IPS-20b (cell line): ENCODE measurements at regions not wholly inside any gene's neighbourhood (a gene's known extent, or its start where the extent isn't known, plus 50 kb on each side); places are given as distances from the start of the nearest gene placed in this dataset.

Source experiments
- H3K27ac ChIP-seq: one replicate; pipeline ENCODE4 v1.5.1; 2013; ENCODE audit warnings: low read length
- H3K27me3 ChIP-seq: 2 replicates; pipeline ENCODE4 v1.6.1; 2013; ENCODE audit warnings: mild to moderate bottlenecking, low read length, inconsistent platforms; ENCODE audit not compliant: insufficient read depth
- H3K36me3 ChIP-seq: 2 replicates; pipeline ENCODE4 v1.6.1; 2013; ENCODE audit warnings: low read depth, mild to moderate bottlenecking, inconsistent platforms, low read length, moderate library complexity; ENCODE audit not compliant: insufficient read depth
- H3K4me1 ChIP-seq: 2 replicates; pipeline ENCODE4 v1.6.1; 2013; ENCODE audit warnings: mild to moderate bottlenecking, control low read depth, inconsistent platforms, low read length, moderate library complexity; ENCODE audit not compliant: insufficient read depth
- H3K4me3 ChIP-seq: 2 replicates; pipeline ENCODE4 v1.5.1; 2013; ENCODE audit warnings: mild to moderate bottlenecking, low read length, inconsistent platforms
- H3K9ac ChIP-seq: 2 replicates; pipeline ENCODE4 v1.6.1; 2013; ENCODE audit warnings: low read depth, mild to moderate bottlenecking, inconsistent platforms, low read length, moderate library complexity
- H3K9me3 ChIP-seq: 2 replicates; pipeline ENCODE4 v1.6.1; 2013; ENCODE audit warnings: mild to moderate bottlenecking, low read depth, low read length, inconsistent platforms; ENCODE audit not compliant: insufficient read depth

DNA sequence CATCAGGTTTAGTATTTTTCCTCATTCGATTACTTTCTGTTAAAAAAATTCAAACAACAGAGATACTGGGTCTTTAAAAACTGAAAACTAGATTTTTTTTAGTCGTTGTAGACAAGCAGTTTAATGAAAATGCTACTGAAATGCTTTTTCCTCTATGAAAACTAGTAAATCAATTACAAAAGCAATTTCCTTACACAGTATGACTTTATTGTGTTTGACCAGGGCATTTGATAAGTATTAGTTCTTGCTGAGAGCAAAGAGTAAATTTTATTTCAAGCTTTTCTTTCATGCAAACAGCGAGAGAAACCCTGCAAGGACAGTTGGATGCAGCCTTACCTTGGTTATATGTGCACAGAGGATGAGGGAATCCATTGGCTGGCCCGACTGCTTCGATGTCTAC lies 308.5 kb downstream of the MAT2B start:
- Histone ChIP-seq H3K27ac (no peak overlapping the region), H3K36me3 (no peaks in the 10 kb centered on the region), H3K4me3 (no peak overlapping the region), H3K9me3 (no peaks in the 10 kb centered on the region), H3K9ac (no peak overlapping the region), H3K27me3 (no peaks in the 10 kb centered on the region), H3K4me1 (no peaks in the 10 kb centered on the region)

DNA sequence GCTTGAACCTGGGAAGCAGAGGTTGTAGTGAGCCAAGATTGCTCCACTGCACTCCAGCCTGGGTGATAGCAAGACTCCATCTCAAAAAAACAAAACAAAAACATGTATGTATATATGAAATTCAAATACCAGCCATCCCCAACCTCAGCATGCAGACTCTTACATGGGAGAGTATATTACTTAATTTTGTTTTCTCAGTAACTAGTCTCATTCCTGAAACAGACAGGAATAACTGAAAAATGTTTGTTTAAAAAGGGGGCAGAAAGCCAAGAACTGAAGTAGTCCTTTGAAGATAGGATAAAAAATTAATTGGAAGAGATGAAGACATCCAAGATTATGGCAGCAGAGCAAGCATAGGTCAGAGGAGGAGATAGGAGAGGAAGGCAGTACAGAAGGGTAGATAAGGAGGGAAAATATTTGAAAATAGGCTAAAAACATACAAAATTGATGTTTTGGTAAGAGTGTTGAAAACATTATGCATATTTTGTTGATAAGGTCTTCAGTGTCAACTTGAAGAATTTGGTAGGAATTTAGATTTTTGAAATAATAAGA lies 309.9 kb downstream of the MAT2B start:
- Histone ChIP-seq H3K9me3 (no peaks in the 10 kb centered on the region), H3K27me3 (no peaks in the 10 kb centered on the region), H3K36me3 (no peaks in the 10 kb centered on the region), H3K9ac (no peak overlapping the region), H3K4me1 (no peaks in the 10 kb centered on the region), H3K27ac (no peak overlapping the region), H3K4me3 (no peak overlapping the region)

DNA sequence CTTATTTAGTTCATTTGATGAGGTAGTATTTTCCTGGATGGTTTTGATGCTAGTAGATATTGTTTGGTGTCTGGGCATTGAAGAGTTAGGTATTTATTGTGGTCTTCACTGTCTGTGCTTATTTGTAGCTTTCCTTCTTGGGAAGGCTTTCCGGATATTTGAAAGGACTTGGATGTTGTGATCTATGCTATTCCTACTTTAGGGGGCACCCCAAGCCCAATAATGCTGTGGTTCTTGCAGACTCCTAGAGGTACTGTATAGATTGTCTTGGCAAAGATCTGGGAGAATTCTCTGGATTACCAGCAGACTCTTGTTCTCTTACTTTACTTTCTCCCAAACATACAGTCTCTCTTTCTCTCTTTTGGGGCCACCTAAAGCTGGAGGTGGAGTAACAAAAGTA lies 315.7 kb downstream of the MAT2B start:
- H3K4me1 ChIP-seq = no peaks in the 10 kb centered on the region
- H3K9ac ChIP-seq = no peak overlapping the region
- H3K36me3 ChIP-seq = no peaks in the 10 kb centered on the region
- no peak overlapping the region for H3K27ac ChIP-seq
- no peaks in the 10 kb centered on the region for H3K9me3 ChIP-seq
- H3K4me3 ChIP-seq = no peak overlapping the region
- no peaks in the 10 kb centered on the region for H3K27me3 ChIP-seq

DNA sequence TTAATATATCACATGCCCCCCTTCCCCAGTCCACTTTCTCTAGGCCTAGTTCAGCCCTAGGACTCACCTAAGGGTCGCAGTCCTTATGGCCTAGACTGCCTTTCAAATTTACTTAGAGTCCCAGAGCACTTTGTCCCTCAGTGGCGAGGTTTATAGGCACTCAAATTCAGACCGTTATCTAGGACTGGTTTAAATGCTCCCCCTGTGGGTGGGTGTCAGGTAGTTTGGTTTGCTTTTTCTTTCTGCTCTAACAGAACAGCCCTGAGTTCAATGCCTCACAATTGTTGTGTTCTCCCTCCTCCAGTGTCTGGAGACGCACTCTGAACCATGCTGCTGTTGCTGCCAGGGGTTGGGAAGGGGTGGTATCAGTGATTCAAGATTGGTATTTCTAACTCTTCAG lies 317.1 kb downstream of the MAT2B start:
- no peak overlapping the region for H3K4me3 ChIP-seq
- no peaks in the 10 kb centered on the region for H3K4me1 ChIP-seq
- H3K27ac ChIP-seq = no peak overlapping the region
- no peaks in the 10 kb centered on the region for H3K9me3 ChIP-seq
- no peak overlapping the region for H3K9ac ChIP-seq
- no peaks in the 10 kb centered on the region for H3K27me3 ChIP-seq
- no peaks in the 10 kb centered on the region for H3K36me3 ChIP-seq

DNA sequence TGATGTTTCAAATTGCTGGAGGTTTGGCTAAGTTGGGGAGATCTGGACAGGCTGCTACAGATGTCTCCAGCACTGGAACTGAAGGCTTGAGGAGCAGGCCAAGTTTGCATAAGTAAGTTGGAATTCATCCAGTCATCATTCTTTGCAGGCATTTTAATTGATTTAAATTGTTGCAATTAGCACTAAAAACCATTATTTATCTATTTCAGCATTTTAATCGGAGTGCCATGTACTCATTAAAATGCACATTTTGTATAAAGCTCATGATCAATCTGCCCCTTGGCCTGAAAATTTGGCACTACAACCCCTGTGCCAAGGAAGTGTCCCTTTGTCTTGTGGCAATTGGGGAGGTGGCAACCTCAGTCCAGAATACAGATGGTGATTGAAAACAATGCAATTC lies 320.2 kb downstream of the MAT2B start:
- Histone ChIP-seq H3K9me3 (no peaks in the 10 kb centered on the region), H3K27ac (no peak overlapping the region), H3K4me1 (no peaks in the 10 kb centered on the region), H3K27me3 (no peaks in the 10 kb centered on the region), H3K4me3 (no peak overlapping the region), H3K9ac (no peak overlapping the region), H3K36me3 (no peaks in the 10 kb centered on the region)

DNA sequence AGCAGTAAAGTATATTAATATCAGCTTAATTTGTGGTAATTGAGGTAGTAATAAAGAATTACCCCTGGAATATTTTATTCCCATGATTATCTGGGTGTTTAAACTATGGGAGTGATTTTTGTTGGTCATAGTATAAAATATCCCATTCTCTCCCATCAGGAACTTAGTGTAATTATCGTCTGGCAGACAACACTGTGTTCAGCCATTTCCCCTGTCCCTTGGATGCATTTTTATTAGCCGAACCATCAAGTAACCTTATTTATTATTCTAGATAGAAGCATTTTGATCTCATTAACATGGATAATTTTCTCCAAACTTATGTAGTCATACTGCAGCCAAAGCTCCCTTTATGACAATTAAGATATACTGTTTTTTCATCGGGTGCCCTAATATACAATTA lies 320.8 kb downstream of the MAT2B start:
- H3K27ac ChIP-seq = no peak overlapping the region
- H3K4me1 ChIP-seq = no peaks in the 10 kb centered on the region
- no peak overlapping the region for H3K4me3 ChIP-seq
- no peaks in the 10 kb centered on the region for H3K9me3 ChIP-seq
- H3K27me3 ChIP-seq = no peaks in the 10 kb centered on the region
- no peak overlapping the region for H3K9ac ChIP-seq
- H3K36me3 ChIP-seq = no peaks in the 10 kb centered on the region

DNA sequence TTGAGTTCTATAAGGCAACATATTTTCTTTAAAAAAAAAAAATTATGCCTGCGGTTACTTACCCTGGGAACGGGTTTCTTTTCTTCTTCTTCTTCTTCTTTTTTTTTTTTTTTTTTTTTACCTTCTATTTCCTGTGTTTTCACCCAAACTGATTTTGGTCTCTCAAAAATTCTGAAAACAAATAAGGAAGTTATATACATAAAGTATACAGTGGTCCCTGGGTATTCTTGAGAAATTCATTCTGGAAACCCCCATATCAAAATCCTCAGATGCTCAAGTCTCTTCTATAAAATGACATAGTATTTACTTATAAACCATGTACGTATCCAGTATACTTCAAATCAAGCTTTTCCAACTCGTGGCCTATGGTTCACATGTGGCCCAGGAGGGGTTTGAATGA lies 326.7 kb downstream of the MAT2B start:
- H3K9me3 ChIP-seq = no peaks in the 10 kb centered on the region
- H3K4me1 ChIP-seq = no peaks in the 10 kb centered on the region
- H3K9ac ChIP-seq = no peak overlapping the region
- H3K27me3 ChIP-seq = no peaks in the 10 kb centered on the region
- no peak overlapping the region for H3K4me3 ChIP-seq
- no peak overlapping the region for H3K27ac ChIP-seq
- H3K36me3 ChIP-seq = no peaks in the 10 kb centered on the region

DNA sequence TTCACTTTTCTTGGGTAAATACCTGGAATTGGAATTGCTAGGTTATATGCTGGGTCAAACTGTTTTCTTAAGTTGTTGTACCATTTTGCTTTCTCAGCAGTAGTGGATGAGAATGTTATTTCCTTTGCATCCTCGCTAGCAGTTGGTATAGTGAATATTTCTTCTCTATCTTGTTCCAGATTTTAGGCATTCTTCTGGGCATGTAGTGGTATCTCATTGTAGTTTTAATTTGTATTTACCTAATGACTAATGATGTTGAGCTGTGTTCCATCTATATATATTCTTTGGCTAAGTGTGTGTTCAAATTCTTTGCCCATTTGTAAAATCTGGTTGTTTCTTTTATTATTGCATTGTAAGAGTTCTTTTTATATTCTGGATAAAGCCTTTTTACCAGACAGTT lies 333.3 kb downstream of the MAT2B start:
- no peaks in the 10 kb centered on the region for H3K4me1 ChIP-seq
- no peaks in the 10 kb centered on the region for H3K27me3 ChIP-seq
- H3K27ac ChIP-seq = no peak overlapping the region
- no peak overlapping the region for H3K4me3 ChIP-seq
- H3K9ac ChIP-seq = no peak overlapping the region
- H3K36me3 ChIP-seq = no peaks in the 10 kb centered on the region
- H3K9me3 ChIP-seq = no peaks in the 10 kb centered on the region

DNA sequence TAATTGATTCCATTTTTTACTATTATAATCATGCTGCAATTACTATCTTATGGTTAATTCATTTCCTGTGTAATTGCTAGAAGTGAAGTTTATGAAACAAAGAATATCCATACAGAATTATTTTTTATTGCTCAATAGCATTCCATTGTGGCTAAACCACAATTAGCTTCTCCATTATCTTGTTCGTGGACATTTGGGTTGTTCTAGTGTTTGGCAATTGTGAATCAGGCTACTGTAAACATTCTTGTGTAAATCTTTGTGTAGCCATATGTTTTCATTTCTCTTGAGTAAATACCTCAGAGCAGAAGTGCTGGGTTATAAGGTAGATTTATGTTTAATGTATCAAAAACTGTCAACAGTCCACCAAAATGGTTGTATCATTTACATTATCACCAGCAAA lies 341.1 kb downstream of the MAT2B start:
- Histone ChIP-seq H3K4me1 (no peaks in the 10 kb centered on the region), H3K27ac (no peak overlapping the region), H3K4me3 (no peak overlapping the region), H3K27me3 (no peaks in the 10 kb centered on the region), H3K36me3 (no peaks in the 10 kb centered on the region), H3K9me3 (no peaks in the 10 kb centered on the region), H3K9ac (no peak overlapping the region)

DNA sequence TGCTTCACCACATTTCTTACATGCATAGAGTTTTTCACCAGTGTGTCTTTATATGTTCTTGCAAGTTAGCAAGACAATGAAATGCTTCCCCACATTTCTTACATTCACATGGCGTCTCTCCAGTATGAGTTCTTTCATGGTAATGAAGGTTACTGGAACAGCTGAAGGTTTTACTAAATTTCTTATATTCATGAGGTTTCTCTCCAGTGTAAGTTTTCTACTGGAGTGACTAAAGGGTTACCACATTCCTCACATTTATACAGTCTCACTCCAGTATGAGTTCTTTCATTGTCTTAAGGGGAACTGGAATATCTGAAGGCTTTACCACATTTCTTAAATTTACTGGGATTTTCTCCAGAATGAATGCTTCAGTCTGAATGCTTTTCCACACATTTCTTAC lies 350.3 kb downstream of the MAT2B start:
- H3K4me3 ChIP-seq = no peak overlapping the region
- no peak overlapping the region for H3K9ac ChIP-seq
- H3K9me3 ChIP-seq = peaks cover 23% of the 10 kb centered on the region
- no peaks in the 10 kb centered on the region for H3K4me1 ChIP-seq
- H3K27ac ChIP-seq = no peak overlapping the region
- H3K27me3 ChIP-seq = no peaks in the 10 kb centered on the region
- no peaks in the 10 kb centered on the region for H3K36me3 ChIP-seq

DNA sequence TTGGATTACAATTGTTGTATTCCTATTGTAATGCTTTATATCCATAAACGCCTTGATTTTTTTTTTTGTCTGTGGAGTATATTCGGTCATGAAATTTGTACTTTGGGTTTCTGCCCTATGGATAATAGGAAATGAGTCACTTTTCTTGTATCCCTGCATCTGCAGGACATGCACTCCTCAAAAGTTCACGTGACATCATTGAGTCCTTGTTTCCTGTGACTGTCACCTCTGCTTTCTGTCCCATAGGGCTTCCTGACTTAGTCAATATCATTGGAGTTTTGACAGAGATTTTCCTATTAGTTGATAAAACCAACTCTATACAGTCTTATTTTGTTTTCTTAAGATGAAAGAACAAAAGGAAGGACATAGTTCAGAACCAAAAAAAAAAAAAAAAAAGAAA lies 356.3 kb downstream of the MAT2B start:
- Histone ChIP-seq H3K9me3 (peaks cover 7% of the 10 kb centered on the region), H3K4me1 (no peaks in the 10 kb centered on the region), H3K27me3 (no peaks in the 10 kb centered on the region), H3K36me3 (no peaks in the 10 kb centered on the region), H3K4me3 (no peak overlapping the region), H3K27ac (no peak overlapping the region), H3K9ac (no peak overlapping the region)

DNA sequence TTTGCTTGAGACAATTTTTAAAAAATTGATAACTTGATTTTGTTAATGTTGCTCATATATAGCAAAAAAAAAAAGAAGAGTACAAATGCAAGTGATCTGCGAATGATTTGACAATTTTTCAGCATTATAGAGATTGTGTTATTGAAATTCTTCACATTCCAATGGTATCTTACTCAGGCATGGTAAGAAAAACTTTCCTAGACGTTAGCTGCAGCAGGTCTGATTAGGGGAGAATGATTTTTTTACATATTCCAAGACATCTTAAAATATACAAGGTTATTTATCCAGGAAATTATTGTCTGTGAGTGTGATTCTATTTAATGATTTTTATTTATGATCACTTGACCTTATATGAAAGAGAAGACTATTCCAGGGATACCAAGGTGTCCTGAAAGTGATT lies 361.9 kb downstream of the MAT2B start:
- Histone ChIP-seq H3K9me3 (no peaks in the 10 kb centered on the region), H3K4me3 (no peak overlapping the region), H3K27me3 (no peaks in the 10 kb centered on the region), H3K27ac (no peak overlapping the region), H3K9ac (no peak overlapping the region), H3K36me3 (no peaks in the 10 kb centered on the region), H3K4me1 (no peaks in the 10 kb centered on the region; the same call in 1 of the 2 replicates)

DNA sequence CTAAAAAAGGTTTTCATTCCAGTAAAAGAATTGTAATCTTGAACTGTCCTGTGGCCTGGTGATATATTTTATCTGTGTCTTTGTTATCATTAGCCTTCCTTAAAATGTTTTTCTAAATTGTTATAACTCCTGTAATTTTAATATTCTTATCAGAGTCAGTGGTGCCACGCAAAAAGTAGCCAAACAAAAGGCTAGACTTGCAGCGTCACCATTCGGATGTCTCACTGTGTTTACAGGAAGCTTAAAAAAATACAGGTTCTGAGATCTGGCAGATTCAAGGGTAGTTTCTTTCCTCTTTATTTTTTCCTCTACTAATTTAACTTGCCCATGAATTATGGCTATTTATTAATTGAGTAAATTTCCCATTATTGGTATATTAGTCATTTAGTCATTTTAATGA lies 362.3 kb downstream of the MAT2B start:
- no peak overlapping the region for H3K27ac ChIP-seq
- no peaks in the 10 kb centered on the region for H3K9me3 ChIP-seq
- no peaks in the 10 kb centered on the region for H3K36me3 ChIP-seq
- no peaks in the 10 kb centered on the region for H3K27me3 ChIP-seq
- H3K4me1 ChIP-seq = no peaks in the 10 kb centered on the region; the same call in 1 of the 2 replicates
- H3K9ac ChIP-seq = no peak overlapping the region
- H3K4me3 ChIP-seq = no peak overlapping the region
